Thymus (tissue), 11 donors: ENCODE measurements at regions not wholly inside any gene's neighbourhood (a gene's known extent, or its start where the extent isn't known, plus 50 kb on each side); places are given as distances from the start of the nearest gene placed in this dataset.

Experiments
- DNase-seq, 9 donors: peaks; one replicate each; pipeline ENCODE4 v3.0.0-alpha.2; 2013; ENCODE audit warnings: low spot score in 9 of 9, low read depth in 6 of 9, missing footprints in 1 of 9
- H3K27ac ChIP-seq, 2 donors: one replicate each; pipeline ENCODE4 v1.5.1; 2013; ENCODE audit warnings: control low read depth in 1 of 2, low read depth in 1 of 2, low read length in 1 of 2, mild to moderate bottlenecking in 1 of 2, moderate library complexity in 1 of 2
- H3K27me3 ChIP-seq, 2 donors: one replicate each; pipeline ENCODE4 v1.5.1; 2013; ENCODE audit warnings: low read length in 1 of 2; ENCODE audit not compliant: control insufficient read depth in 2 of 2, insufficient read depth in 1 of 2
- H3K36me3 ChIP-seq, 2 donors: one replicate each; pipeline ENCODE4 v1.5.1; 2013; ENCODE audit warnings: low read length in 1 of 2, mild to moderate bottlenecking in 1 of 2, moderate library complexity in 1 of 2; ENCODE audit not compliant: control insufficient read depth in 2 of 2, insufficient read depth in 2 of 2
- H3K4me1 ChIP-seq, 2 donors: one replicate each; pipeline ENCODE4 v1.5.1; 2013; ENCODE audit warnings: low read length in 2 of 2; ENCODE audit not compliant: control insufficient read depth in 2 of 2, insufficient read depth in 2 of 2
- H3K4me3 ChIP-seq, 2 donors: one replicate each; pipeline ENCODE4 v1.5.1; 2013; ENCODE audit warnings: low read length in 2 of 2, control low read depth in 1 of 2, mild to moderate bottlenecking in 1 of 2
- H3K9me3 ChIP-seq, 2 donors: one replicate each; pipeline ENCODE4 v1.5.1; 2013; ENCODE audit warnings: low read length in 1 of 2, mild to moderate bottlenecking in 1 of 2; ENCODE audit not compliant: control insufficient read depth in 2 of 2, insufficient read depth in 1 of 2
- WGBS: extraction: QIAGEN DNeasy Blood & Tissue Kit; methylation state at CpG from one replicate; pipeline ENCODE4 v1.1.7; 2013; 5-methylcytosine and 5-hydroxymethylcytosine counted together
- donor health status: healthy.

DNA sequence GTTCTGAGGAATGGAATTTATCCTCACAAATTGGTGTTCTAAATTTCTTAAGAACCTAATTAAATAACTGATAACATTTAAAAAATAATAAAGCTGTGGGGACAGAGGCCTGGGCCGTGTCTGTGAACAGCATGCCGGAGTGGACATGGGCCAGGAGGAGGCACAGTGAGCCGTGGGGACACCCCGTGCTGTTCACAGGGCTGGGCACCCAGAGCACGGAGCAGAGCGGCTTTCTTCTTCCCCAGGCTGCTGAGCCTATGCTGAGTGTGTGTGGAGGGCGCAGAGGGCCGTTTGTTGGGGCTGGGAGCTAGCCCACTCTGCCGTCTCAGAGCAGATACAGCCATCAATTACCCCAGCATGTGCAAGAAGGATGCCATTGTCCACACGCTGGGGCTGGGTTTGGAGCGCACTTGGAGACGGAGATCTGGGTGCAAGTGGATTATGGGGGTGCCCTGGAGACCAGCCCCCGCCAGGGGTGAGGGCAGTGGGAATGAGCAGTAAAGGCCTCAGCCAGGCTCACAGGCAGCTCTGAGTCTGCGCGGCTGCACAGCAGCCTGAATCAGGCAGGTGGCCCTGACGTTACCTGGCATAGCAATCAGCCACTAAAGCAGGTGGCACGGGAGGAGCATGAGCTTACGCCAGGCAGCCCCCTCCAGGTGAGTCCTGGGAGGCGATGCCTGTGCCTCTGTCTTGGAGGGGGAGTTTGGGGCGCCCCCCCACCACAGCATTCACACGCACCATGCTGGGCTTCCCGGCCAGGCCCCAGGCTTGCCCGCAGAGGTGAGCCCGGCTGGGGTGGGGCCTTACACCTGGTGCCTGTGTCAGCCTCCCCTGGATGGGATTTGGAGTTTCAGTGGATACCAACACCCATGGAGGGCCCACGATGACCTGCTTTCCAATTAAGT is 52.1 kb upstream of the SLC66A3 start:
- no peak overlapping the region for H3K4me3 ChIP-seq
- 93% methylated on average over 25 of the region's 25 CpGs for WGBS
- no peaks in the 10 kb centered on the region for H3K27me3 ChIP-seq
- H3K36me3 ChIP-seq: no peaks in the 10 kb centered on the region
- no peaks in the 10 kb centered on the region for H3K4me1 ChIP-seq
- H3K27ac ChIP-seq: no peak overlapping the region
- peaks cover 0 to 1% of the 10 kb centered on the region in 2 donors for H3K9me3 ChIP-seq
- DNase-seq: no peak

GRCh38 chr2:11103984-11104793 is 51.1 kb upstream of the SLC66A3 start:
- H3K27ac ChIP-seq: no peak overlapping the region
- H3K27me3 ChIP-seq: no peaks in the 10 kb centered on the region
- H3K4me3 ChIP-seq: no peak overlapping the region
- WGBS: 93% methylated on average over 18 of the region's 18 CpGs
- no peaks in the 10 kb centered on the region for H3K4me1 ChIP-seq
- H3K9me3 ChIP-seq: peaks cover 0 to 1% of the 10 kb centered on the region in 2 donors
- H3K36me3 ChIP-seq: no peaks in the 10 kb centered on the region
- peak in 4 of 9 donors; percentile 11 to 59 (median 40) for DNase-seq

DNA sequence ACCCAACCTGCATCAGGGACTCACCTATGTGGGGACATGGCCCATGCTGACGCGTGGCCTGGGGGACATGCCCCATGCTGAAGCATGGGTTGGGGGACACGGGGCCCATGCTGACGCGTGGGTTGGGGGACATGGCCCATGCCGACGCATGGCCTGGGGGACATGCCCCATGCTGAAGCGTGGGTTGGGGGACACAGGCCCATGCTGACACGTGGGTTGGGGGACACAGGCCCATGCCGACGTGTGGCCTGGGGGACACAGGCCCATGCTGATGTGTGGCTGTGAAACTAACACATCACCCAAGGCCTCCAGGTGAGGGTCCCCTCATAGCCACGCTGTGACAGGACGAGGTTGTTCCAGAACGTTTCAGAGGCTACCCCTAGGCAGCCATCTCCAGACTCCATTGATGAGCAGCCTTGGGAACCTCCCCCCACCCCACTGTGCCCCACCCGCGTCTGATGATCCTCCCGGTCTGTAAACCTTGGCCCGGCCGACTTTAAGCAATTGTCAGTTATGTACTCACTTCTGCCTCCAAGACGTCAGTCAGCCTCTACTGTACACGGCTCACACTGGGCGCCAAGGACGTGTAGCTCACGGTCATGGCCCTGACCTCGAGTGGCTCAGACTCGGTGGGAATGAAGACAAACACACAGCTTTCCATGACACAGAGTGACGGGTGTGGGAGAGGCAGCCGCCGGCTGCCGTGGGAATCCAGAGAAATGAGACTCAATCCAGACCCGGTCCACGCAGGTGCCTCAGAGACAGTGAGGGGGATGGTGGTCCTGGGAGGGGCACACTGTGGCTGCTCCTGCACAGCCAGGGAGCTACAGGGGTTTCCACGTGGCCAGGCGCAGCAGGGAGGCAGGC is 50.2 kb upstream of the SLC66A3 start:
- WGBS: 96% methylated on average over 34 of the region's 34 CpGs
- no peaks in the 10 kb centered on the region for H3K27me3 ChIP-seq
- peaks cover 0 to under 1% of the 10 kb centered on the region in 2 donors for H3K9me3 ChIP-seq
- no peaks in the 10 kb centered on the region for H3K36me3 ChIP-seq
- H3K4me1 ChIP-seq: no peaks in the 10 kb centered on the region
- no peak overlapping the region for H3K27ac ChIP-seq
- H3K4me3 ChIP-seq: no peak overlapping the region
- no peak for DNase-seq
